Breast epithelium (tissue), 3 donors: ENCODE measurements at regions not wholly inside any gene's neighbourhood (a gene's known extent, or its start where the extent isn't known, plus 50 kb on each side); places are given as distances from the start of the nearest gene placed in this dataset.

Experiments used
- CTCF ChIP-seq, 3 donors: fragments of 450-650 bp; IDR thresholded peaks; one replicate each; pipeline ENCODE4 v1.5.1; 2016 to 2017; ENCODE audit warnings: antibody characterized with exemption in 3 of 3, mild to moderate bottlenecking in 3 of 3, moderate library complexity in 3 of 3
- POLR2A ChIP-seq: fragments of 450-650 bp; IDR thresholded peaks from one replicate; pipeline ENCODE4 v1.6.1; 2016; ENCODE audit warnings: antibody characterized with exemption, mild to moderate bottlenecking, moderate library complexity
- POLR2AphosphoS5 ChIP-seq, 3 donors: sonication (generic); formaldehyde crosslinking; IDR thresholded peaks; one replicate each; pipeline ENCODE4 v1.6.1; 2017; ENCODE audit warnings: antibody characterized with exemption in 3 of 3

- TF ChIP-seq CTCF (IDR thresholded peaks at IDR 0.05), result no peak
- TF ChIP-seq POLR2A, result no peak
- no peak for TF ChIP-seq POLR2AphosphoS5 (IDR thresholded peaks at IDR 0.05)
These were observed 65.7 kb upstream of the MARCHF11 start for GRCh38 chr5:16245249-16245648.
